SK-N-SH (cell line): ENCODE measurements at regions not wholly inside any gene's neighbourhood (a gene's known extent, or its start where the extent isn't known, plus 50 kb on each side); places are given as distances from the start of the nearest gene placed in this dataset.

Experiments used
- CTCF ChIP-seq: fragments of 200-600 bp; sonication (generic); IDR thresholded peaks from 2 replicates; pipeline ENCODE4 v1.6.1; 2017; ENCODE audit warnings: antibody characterized with exemption, mild to moderate bottlenecking, moderate library complexity
- FOXJ3 ChIP-seq: sonication (generic); formaldehyde crosslinking; IDR thresholded peaks from 2 replicates; pipeline ENCODE4 v1.5.1; 2020; ENCODE audit warnings: mild to moderate bottlenecking, missing genetic modification reagents
- POLR2AphosphoS5 ChIP-seq: IDR thresholded peaks from 2 replicates; pipeline ENCODE4 v1.6.1; 2012; ENCODE audit warnings: low read depth, low read length
- ZBTB33 ChIP-seq: IDR thresholded peaks from 2 replicates; pipeline ENCODE4 v1.4.0; 2012; ENCODE audit warnings: low read depth, borderline replicate concordance

GRCh38 chr12:91622981-91623380 lies 440.4 kb upstream of the DCN start:
- TF ChIP-seq ZBTB33 = no peak
- TF ChIP-seq FOXJ3 (CRISPR knock-in tag) = no peak
- TF ChIP-seq CTCF = no peak
- no peak for TF ChIP-seq POLR2AphosphoS5
